ENCODE measurements at regions not wholly inside any gene's neighbourhood (a gene's known extent, or its start where the extent isn't known, plus 50 kb on each side); places are given as distances from the start of the nearest gene placed in this dataset.

DNA sequence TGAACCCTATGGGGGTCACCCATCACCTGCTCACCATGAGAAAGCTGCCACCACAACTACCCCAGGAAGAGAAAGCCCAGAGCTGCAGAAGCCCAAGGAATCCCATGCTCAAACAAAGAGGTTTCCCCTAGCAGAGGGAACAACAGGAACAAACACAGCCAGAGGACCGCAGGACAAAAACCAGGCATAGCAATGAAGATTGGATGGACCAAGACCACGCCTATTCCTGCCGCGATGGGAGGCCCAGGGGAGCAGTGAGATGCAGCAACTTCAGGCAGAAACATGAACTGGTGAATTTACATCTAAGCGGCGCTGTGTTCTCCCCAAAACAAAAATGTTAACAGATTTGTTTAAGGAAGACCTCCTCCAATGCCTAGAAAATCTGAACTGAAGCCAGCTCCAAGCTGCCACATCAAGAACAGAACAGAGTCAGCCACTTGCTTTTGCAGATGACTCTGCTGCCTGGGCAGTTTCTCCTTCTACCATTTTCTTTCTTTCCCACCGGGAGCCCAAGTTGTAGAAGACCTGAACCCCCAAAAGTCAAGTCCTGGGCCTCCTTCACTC lies 134.2 kb upstream of the NEBL start (continued):
- TF ChIP-seq, protein P1, sequence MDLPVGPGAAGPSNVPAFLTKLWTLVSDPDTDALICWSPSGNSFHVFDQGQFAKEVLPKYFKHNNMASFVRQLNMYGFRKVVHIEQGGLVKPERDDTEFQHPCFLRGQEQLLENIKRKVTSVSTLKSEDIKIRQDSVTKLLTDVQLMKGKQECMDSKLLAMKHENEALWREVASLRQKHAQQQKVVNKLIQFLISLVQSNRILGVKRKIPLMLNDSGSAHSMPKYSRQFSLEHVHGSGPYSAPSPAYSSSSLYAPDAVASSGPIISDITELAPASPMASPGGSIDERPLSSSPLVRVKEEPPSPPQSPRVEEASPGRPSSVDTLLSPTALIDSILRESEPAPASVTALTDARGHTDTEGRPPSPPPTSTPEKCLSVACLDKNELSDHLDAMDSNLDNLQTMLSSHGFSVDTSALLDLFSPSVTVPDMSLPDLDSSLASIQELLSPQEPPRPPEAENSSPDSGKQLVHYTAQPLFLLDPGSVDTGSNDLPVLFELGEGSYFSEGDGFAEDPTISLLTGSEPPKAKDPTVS (IDR thresholded peaks at IDR 0.05; ENCODE audit: low read depth, low read length): no peak
- TF ChIP-seq FOXK2 (IDR thresholded peaks at IDR 0.05): no peak

DNA sequence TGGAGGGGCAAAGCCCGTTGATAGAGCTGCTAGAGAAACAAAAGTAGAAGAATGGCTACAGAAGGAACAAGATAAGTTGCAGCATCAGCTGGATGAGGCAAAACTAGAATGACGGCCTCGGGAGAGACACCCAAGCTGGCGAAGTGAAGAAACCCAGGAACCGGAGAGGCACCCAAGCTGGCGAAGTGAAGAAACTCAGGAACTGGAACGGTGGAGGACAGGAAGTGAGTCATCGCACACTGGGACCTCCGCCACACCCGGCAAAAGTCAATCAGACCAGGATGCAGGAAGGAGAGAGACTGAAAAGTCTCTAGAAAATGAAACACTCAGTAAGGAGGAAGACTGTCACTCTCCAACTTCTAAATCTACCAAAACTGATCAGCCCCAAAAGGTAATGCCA lies 133.0 kb upstream of the NEBL start:
- intact Hi-C loops (cut with micrococcal nuclease; ENCODE audit: unreplicated experiment) (no loop called here), in situ Hi-C loops (cut with MboI) (no loop called here)
- POLR2A ChIA-PET: no interaction called here
- BruUV-seq (replicated peaks): no TSS peak
- CTCF ChIA-PET: no interaction called here
- ATAC-seq (no peak), FAIRE-seq (no peak), DNase-seq (ENCODE audit: low read depth, low spot score) (no peak)
- TF ChIP-seq WRNIP1 (IDR thresholded peaks at IDR 0.05; ENCODE audit: borderline replicate concordance, low read depth, low read length) (no peak), NR2C2 (IDR thresholded peaks at IDR 0.05; ENCODE audit: borderline replicate concordance, control insufficient read depth, insufficient read length, low read depth) (no peak), BMI1 (IDR thresholded peaks at IDR 0.05; ENCODE audit: borderline replicate concordance) (no peak), ZNF274 (IDR thresholded peaks at IDR 0.05; ENCODE audit: insufficient read depth, insufficient read length) (no peak), REST (IDR thresholded peaks at IDR 0.05; ENCODE audit: low read depth, low read length) (no peak), KDM1A (IDR thresholded peaks at IDR 0.05; ENCODE audit: borderline replicate concordance) (no peak), PAX5 (IDR thresholded peaks at IDR 0.05; ENCODE audit: borderline replicate concordance, low read depth, low read length) (no peak), ESRRA (IDR thresholded peaks at IDR 0.05; ENCODE audit: low read length) (no peak), BACH1 (IDR thresholded peaks at IDR 0.05; ENCODE audit: borderline replicate concordance) (no peak), MYB (IDR thresholded peaks at IDR 0.05; ENCODE audit: borderline replicate concordance, low read depth, low read length) (no peak), NR2F1 (conservative IDR thresholded peaks at IDR 0.05) (no peak), TARDBP (IDR thresholded peaks at IDR 0.05; ENCODE audit: borderline replicate concordance) (no peak), EGR1 (IDR thresholded peaks at IDR 0.05; ENCODE audit: borderline replicate concordance in 1 of 2, low read depth in 2 of 2, low read length in 2 of 2) (no peak)
- TF ChIP-seq, protein P2, sequence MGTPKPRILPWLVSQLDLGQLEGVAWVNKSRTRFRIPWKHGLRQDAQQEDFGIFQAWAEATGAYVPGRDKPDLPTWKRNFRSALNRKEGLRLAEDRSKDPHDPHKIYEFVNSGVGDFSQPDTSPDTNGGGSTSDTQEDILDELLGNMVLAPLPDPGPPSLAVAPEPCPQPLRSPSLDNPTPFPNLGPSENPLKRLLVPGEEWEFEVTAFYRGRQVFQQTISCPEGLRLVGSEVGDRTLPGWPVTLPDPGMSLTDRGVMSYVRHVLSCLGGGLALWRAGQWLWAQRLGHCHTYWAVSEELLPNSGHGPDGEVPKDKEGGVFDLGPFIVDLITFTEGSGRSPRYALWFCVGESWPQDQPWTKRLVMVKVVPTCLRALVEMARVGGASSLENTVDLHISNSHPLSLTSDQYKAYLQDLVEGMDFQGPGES (IDR thresholded peaks at IDR 0.05): no peak
- Histone ChIP-seq H3K4me1 (ENCODE audit: control insufficient read depth, insufficient read depth, low read length) (no peaks in the 10 kb centered on the region), H2AFZ (ENCODE audit: control insufficient read depth, low read depth, low read length) (no peak overlapping the region), H3K36me3 (ENCODE audit: control insufficient read depth in 2 of 2, insufficient read depth in 2 of 2, low read length in 1 of 2) (no peaks in the 10 kb centered on the region), H3K27me3 (replicated peaks in 1 of 2; ENCODE audit: control insufficient read depth in 2 of 2, insufficient read depth in 2 of 2, low read length in 1 of 2) (no peaks in the 10 kb centered on the region), H3K9ac (ENCODE audit: control insufficient read depth, insufficient read depth, low read length) (no peak overlapping the region), H3K79me2 (ENCODE audit: control insufficient read depth, insufficient read depth, low read length) (no peaks in the 10 kb centered on the region), H3K27ac (ENCODE audit: control insufficient read depth, insufficient read depth) (no peak overlapping the region), H4K20me1 (ENCODE audit: control insufficient read depth, insufficient read depth) (no peaks in the 10 kb centered on the region), H3K4me3 (no peak overlapping the region), H3K4me2 (ENCODE audit: control insufficient read depth, insufficient read depth) (no peak overlapping the region), H3K9me3 (replicated peaks; ENCODE audit: control insufficient read depth, insufficient read depth, low read length) (no peaks in the 10 kb centered on the region; the same call in 2 of the 3 replicates)
- SMC1A ChIA-PET (ENCODE audit: uncharacterized antibody, unreplicated experiment): interaction anchor here (0.6 kb wide), 1 partner anchor 1199 kb away, joined by 3 read pairs; no protein-coding TSS in a partner anchor
- RAD21 ChIA-PET (ENCODE audit: unreplicated experiment): no interaction called here
- 63% methylated on average over 10 of the region's 10 CpGs for WGBS (ENCODE audit: insufficient coverage, insufficient replicate concordance, low lambda C conversion rate, missing lambda C conversion rate)
